Fibroblast of skin of left quadriceps (primary cell): ENCODE measurements at regions not wholly inside any gene's neighbourhood (a gene's known extent, or its start where the extent isn't known, plus 50 kb on each side); places are given as distances from the start of the nearest gene placed in this dataset.
A peak's percentile ranks its signal among the peaks of the same experiment; 100 is the strongest.
"Not testable (repeated sequence)": the region's sequence is repeated elsewhere in the genome, so short reads cannot be mapped to it uniquely, and the experiment has no call there.

Experiments used
- DNase-seq, 2 experiments: peaks; one replicate each; pipeline ENCODE4 v3.0.0-alpha.2; 2013; ENCODE audit warnings: low read depth in 2 of 2

GRCh38 chr2:71923143-71923525 is 224.5 kb downstream of the CYP26B1 start:
- DNase-seq: peak; percentile 89 to 90

- peak; percentile 31 to 32 for DNase-seq
Measured at GRCh38 chr2:71922499-71923142, 225.0 kb downstream of the CYP26B1 start.

GRCh38 chr2:71922091-71922490 is 225.6 kb downstream of the CYP26B1 start:
- DNase-seq: no peak

- not testable (repeated sequence) for DNase-seq
Measured at GRCh38 chr2:71920819-71921218, 226.8 kb downstream of the CYP26B1 start.

- DNase-seq: peak; percentile 80 to 82
Measured at GRCh38 chr2:71919708-71920107, 228.0 kb downstream of the CYP26B1 start.

- no peak for DNase-seq
Measured at GRCh38 chr2:71910277-71910676, 237.4 kb downstream of the CYP26B1 start.

- no peak for DNase-seq
Measured at GRCh38 chr2:71908798-71909197, 238.9 kb downstream of the CYP26B1 start.

GRCh38 chr2:71907503-71907902 is 240.2 kb downstream of the CYP26B1 start:
- no peak for DNase-seq

GRCh38 chr2:71906357-71906973 is 241.2 kb downstream of the CYP26B1 start:
- DNase-seq: no peak

GRCh38 chr2:71905205-71905604 is 242.5 kb downstream of the CYP26B1 start:
- DNase-seq: peak in 1 of 2 experiments; percentile 15

GRCh38 chr2:71903841-71904240 is 243.8 kb downstream of the CYP26B1 start:
- DNase-seq: no peak

GRCh38 chr2:71901466-71901865 is 246.2 kb downstream of the CYP26B1 start:
- DNase-seq: peak in 1 of 2 experiments; percentile 18

- no peak for DNase-seq
Measured at GRCh38 chr2:71898851-71899681, 248.6 kb downstream of the CYP26B1 start.

GRCh38 chr2:71898375-71898774 is 249.3 kb downstream of the CYP26B1 start:
- no peak for DNase-seq

GRCh38 chr2:71897836-71898235 is 249.8 kb downstream of the CYP26B1 start:
- DNase-seq: no peak

- DNase-seq: no peak
Measured at GRCh38 chr2:71897137-71897480, 250.6 kb downstream of the CYP26B1 start.

- DNase-seq: no peak
Measured at GRCh38 chr2:71896385-71897136, 251.1 kb downstream of the CYP26B1 start.

- no peak for DNase-seq
Measured at GRCh38 chr2:71895320-71896161, 252.1 kb downstream of the CYP26B1 start.

GRCh38 chr2:71894261-71894660 is 253.4 kb downstream of the CYP26B1 start:
- DNase-seq: no peak

GRCh38 chr2:71893646-71894045 is 254.0 kb downstream of the CYP26B1 start:
- DNase-seq: no peak

GRCh38 chr2:71892896-71893295 is 254.8 kb downstream of the CYP26B1 start:
- no peak for DNase-seq
